ENCODE measurements at regions not wholly inside any gene's neighbourhood (a gene's known extent, or its start where the extent isn't known, plus 50 kb on each side); places are given as distances from the start of the nearest gene placed in this dataset.

DNA sequence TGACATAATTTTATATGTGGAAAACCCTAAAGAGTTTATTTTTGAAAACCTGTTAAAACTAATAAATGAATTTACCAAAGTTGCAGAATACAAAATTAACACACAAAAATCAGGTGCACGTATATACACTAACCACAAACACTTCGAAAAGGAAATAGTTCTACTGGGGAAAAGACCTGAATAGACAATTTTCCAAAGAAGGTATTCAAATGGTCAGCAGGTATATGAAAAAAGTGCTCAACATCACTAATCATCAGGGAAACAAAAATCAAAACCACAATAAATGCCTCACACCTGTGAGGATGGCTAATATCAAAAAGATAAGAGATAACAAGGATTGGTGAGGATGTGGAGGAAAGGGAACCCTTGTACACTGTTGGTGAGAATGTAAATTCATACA is 110.6 kb downstream of the PXDC1 start:
- DNase-seq = no peak

- no peak for DNase-seq
Observed at GRCh38 chr6:3638662-3639061, 112.9 kb downstream of the PXDC1 start.

DNA sequence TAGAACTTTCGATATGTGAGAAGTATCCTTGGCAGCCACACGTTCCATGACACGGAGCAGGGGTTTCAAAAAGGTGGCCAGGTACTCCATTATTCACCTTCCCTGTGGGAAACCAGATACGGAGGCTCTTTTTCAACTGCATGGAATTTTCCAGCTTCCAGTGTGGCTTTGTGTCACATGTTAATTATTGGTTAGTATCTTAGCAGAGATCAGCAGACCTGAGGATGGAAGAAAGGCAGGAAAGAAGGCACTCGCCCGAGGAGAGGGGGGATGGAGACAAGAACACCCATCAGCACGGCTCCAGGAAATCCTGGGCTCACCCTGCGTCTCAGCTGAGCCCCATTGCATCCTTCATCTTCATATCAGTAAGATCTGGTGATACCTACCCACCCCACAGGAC is 115.5 kb downstream of the PXDC1 start:
- DNase-seq = no peak

- DNase-seq = no peak
Observed at GRCh38 chr6:3635482-3635881, 116.0 kb downstream of the PXDC1 start.

DNA sequence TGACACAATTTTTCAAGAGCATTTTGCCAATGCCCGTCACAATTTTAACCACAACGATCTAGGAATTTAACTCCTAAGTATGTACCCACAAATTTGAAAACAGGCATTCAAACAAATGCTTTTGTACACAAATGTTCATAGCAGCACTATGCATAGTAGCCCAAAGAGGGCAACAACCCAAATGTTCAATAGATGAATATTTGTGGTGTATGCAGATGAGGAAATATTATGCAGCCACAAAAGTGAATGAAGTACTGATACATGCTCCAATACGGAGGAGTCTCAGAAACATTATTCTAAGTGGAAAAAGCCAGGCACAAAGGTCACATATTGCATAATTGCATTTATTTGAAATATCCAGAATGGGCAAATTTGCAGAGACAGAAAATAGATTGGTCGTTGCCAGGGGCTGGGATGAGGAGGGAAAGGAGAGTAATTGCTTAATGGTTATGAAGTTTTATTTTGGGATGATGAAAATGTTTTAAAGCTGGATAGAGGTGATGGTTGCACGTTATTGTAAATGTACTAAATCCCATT is 117.2 kb downstream of the PXDC1 start:
- no peak for DNase-seq

GRCh38 chr6:3633711-3634110 is 117.8 kb downstream of the PXDC1 start:
- DNase-seq = no peak

GRCh38 chr6:3631877-3632276 is 119.6 kb downstream of the PXDC1 start:
- peak; percentile 19 for DNase-seq

DNA sequence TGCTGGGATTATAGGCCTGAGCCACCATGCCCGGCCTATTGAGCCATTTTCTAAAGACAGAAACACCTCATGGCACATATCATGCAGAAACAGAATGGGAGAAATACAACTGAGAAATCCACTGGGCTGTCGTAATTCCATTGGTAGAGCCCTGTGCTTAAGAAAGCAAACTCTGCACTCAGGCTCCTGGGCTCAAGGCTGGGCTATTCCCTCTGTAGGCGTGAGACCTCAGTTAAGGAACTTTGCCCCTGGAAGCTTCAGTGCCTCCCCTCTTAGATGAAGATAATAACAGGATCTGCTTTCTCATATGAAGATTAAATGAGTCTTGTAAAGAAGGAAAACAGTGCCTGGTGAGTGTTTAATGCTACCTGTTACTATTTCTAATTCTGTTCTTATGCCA is 120.3 kb downstream of the PXDC1 start:
- DNase-seq = no peak

DNA sequence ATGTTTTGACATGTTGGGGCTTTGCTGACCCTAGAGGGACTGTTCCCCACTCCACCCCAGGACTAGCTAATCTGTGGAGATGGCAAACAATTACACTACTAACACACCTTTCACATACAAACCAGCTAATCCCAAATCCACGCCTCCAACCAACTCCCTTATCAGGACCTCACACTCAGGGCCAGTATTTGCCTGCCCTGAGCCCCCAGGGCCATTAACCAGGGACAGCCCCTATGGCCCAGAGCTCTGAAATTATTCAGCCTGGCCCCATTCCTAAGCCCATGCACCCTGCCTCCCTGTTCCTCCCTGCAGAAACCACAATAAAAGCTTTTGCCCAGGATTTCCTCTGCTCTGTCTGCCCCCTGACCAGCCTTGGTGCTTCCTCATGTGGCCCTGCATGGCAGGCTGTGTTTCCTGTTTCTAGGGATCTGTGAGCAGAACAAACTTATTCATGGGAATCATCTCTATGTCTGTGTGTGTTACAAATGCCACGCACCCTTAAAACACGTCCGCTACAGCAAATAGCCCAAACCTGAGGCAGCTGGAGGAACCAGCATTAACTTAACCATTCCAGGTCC is 121.2 kb downstream of the PXDC1 start:
- no peak for DNase-seq

DNA sequence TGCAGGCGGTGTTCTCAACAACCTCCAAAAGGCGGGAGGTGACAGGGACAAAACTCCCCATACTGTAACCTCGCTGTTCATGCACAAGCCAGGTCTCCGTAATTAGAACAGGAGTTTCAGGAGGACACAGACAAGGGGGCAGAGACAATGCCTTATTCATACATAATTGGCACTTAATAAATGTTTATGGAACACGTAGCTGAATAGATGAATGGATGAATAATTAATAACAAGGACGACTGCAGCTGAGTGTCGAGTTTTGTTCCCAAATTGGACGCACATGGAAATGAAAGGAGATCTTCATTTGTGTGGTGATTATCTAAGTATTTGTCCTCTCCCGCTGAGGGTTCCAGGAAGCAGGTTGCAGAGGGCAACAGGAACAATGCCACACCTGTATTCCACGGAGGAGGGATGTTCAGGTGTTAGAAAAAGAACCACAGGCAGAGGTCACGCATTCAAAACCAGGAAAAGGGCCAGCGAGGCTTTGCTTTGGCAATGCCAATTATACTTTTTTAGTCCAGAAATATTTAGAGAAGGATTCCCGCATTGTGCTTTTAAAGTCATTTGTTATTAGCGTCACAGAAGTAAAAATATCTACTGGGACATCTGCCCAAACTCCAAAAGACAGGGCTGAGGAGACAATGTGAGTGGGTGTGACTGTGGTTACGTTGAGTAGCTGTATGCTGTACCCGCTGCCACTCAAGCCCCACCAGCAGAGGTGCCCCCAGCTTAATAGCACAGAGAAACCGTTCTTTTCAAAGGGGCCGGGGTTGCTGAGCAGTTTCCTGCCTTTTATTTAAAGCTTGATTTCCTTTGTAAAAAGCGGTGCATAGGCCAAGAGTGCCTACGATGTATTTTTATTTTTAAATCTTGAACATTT is 123.3 kb downstream of the PXDC1 start:
- DNase-seq = peak; percentile 22

DNA sequence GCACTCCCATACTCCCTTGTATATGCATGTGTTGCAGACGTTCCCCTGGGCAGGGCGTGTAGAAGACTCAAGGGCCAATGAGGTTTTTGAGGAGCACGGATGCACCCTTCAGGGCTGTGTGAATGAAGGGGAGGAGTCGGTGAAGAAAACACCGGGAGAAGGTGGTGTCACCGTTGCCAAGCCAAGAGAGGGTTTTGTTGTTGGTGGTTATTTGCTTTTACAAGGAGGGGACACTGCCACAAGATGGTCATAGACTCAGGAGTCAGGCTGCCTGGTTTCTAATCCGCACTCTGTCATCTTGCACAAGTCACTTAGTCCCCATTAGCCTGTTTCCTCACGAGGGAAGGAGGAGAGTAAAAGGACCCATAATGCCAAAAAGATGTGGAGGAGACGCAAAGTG is 124.0 kb downstream of the PXDC1 start:
- DNase-seq = no peak

DNA sequence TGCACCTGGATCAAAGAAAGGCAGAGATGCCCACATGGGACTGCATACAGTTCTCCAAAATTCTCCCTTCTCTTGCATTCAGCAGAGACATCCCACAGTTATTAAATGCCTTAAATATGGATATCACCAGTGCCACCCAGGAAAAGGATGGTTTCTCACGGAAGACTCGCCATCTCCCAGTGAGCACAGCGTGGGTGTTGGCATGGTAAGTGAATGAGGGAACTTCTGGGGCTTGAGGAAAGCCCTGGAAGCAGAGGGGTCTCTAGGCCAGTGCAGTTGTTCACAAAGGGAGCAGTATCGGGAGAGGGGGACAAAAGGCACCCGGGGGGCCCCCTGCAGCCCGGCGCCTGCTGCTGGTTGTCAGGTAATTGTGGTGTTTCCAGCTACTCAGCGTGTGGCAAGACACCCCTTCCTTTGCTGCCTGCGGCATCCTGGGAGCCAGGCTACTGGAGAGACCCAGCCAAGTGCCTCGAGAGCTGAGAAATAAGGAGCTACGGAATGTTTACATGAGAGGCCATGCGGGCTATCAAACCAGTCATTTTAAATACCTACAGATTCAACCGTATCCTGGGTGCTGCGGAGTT is 125.4 kb downstream of the PXDC1 start:
- no peak for DNase-seq

DNA sequence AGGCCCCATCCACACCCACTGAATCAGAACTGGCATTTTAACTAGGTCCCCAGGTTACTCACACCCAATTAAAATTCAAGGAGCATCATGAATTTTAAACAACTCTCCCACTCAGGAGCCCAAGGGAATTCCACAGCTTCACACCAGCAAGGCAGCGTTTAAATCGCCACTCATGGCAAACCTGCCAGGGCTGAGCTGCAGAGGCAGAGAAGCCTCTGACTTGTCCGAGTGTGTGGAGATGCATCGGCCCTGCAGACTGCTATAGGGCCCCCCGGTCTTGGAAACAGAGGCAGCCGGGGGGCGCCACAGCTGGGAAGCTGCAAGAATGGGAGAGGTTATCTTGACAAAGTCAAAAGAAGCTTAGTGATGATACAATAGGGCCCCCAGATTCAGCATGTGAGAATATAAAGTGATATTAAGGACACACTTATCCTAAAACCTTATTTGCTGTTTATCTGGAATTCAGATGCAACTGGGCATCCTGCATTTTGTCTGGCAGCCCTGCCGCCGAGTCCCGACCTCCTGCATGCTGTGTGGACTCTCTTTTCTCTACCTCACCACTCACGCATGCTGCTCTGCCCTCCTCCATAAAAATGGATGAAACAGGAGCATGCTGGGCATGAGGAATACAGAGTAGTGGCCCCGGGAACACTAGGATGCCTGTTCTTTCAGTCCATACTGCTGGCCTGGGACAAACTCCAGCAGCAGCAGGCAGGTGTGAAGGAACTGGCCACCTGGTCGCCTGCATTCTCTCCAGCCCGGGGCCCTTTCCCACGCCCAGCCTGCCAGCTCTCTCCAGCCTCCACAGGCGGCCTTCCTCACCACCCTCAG is 126.1 kb downstream of the PXDC1 start:
- DNase-seq = no peak

GRCh38 chr6:3624250-3625136 is 127.0 kb downstream of the PXDC1 start:
- DNase-seq = no peak

DNA sequence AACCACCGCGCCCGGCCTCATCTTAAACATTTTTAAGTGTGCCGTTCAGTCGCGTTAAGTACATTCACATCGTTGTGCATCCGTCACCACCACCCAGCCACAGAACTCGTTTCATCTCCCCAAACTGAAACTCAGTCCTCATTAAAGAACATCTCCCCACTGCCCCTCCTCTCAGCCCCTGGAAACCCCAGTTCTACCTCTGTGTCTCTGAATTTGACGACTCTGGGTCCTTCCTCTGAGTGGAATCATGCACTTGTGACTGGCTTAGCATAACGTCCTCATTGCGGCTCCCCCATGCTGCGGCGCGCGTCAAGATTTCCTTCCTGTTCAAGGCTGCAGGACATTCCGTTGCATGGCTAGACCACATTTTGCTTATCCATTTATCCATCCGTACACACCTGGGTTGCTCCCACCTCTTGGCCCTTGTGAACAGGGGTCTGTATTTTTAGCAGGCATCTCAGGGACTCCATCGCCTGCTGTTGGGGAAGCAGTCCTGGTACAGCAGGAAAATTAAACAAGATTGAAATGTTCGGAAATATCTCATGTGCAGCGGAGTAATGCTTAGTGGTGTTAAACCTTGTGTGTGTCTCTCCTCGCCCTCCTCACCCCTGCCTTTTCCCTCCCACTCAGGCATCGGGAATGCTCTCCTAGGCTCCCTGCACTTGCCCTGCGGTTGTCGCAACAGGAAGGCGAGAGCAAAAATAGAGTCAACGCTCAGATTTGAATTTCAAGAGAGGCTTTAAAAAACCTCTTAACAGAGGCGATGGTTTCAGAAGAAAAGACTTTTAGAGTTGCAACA is 127.9 kb downstream of the PXDC1 start:
- no peak for DNase-seq

GRCh38 chr6:3621411-3621810 is 130.1 kb downstream of the PXDC1 start:
- no peak for DNase-seq

DNA sequence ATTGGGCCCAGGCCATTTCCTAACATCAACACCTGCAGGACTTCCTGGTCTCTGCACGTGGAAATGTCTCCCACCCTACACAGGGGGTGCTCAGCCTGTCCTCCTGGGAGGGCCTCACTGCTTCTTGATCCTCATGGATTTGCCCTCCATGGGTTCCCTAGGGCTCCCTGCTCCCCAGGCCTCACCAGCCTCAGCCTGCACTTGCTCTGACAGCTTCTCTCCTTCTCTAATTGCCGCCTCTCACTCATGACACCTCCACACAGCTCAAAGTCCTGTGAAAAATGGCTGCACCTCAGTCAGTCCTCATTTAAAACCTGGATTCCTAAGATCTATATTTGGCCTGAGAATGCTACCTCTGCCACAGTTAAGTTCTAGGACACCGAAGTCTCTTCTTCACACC is 130.6 kb downstream of the PXDC1 start:
- no peak for DNase-seq

GRCh38 chr6:3620389-3620788 is 131.1 kb downstream of the PXDC1 start:
- DNase-seq = no peak

- DNase-seq = no peak
Observed at GRCh38 chr6:3619800-3620199, 131.7 kb downstream of the PXDC1 start.

DNA sequence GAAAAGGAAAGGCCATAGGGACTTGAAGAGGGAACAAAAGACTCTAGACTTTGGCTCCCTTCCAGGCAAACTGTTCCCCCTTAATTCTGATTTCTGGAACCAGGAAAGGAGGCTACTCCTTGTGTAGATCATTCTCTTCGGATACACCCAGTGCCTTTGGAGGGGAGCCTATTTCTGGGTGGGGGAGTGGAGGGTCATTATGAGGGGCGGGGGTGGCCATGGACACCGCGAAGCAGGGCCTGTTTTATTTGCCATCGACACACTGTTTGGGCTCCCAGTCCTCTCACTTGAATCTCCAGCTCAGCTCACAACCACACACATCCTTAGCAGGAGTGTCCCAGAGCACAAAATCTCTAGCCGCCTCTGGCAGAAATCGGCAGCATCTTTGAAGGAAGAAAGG is 132.3 kb downstream of the PXDC1 start:
- DNase-seq = no peak

GRCh38 chr6:3618642-3619041 is 132.9 kb downstream of the PXDC1 start:
- no peak for DNase-seq
